HEK293T (cell line): ENCODE measurements at regions not wholly inside any gene's neighbourhood (a gene's known extent, or its start where the extent isn't known, plus 50 kb on each side); places are given as distances from the start of the nearest gene placed in this dataset.

Source experiments
- ARNT ChIP-seq: fragments of 450-650 bp; IDR thresholded peaks from 2 replicates; pipeline ENCODE4 v1.6.1; 2017; ENCODE audit warnings: mild to moderate bottlenecking
- BHLHE40 ChIP-seq: fragments of 450-650 bp; IDR thresholded peaks from 2 replicates; pipeline ENCODE4 v1.6.1; 2016; ENCODE audit warnings: mild to moderate bottlenecking, moderate library complexity, borderline replicate concordance
- CTBP1 ChIP-seq: fragments of 450-650 bp; IDR thresholded peaks from 2 replicates; pipeline ENCODE4 v1.6.1; 2016; ENCODE audit warnings: borderline replicate concordance
- ELF4 ChIP-seq: fragments of 450-650 bp; IDR thresholded peaks from 2 replicates; pipeline ENCODE4 v1.6.1; 2017; ENCODE audit warnings: antibody characterized with exemption
- FOXA1 ChIP-seq: fragments of 450-650 bp; IDR thresholded peaks from 2 replicates; pipeline ENCODE4 v1.6.1; 2016; ENCODE audit warnings: mild to moderate bottlenecking
- FOXM1 ChIP-seq: fragments of 450-650 bp; IDR thresholded peaks from 2 replicates; pipeline ENCODE4 v1.6.1; 2017; ENCODE audit warnings: mild to moderate bottlenecking, borderline replicate concordance
- PKNOX1 ChIP-seq: fragments of 450-650 bp; IDR thresholded peaks from 2 replicates; pipeline ENCODE4 v1.6.1; 2016
- SP1 ChIP-seq: fragments of 450-650 bp; IDR thresholded peaks from 2 replicates; pipeline ENCODE4 v1.6.1; 2017
- SUZ12 ChIP-seq: fragments of 450-650 bp; IDR thresholded peaks from 2 replicates; pipeline ENCODE4 v1.6.1; 2016; ENCODE audit warnings: mild to moderate bottlenecking
- TARDBP ChIP-seq: fragments of 450-650 bp; IDR thresholded peaks from 2 replicates; pipeline ENCODE4 v1.6.1; 2016
- ZNF384 ChIP-seq: fragments of 450-650 bp; IDR thresholded peaks from 2 replicates; pipeline ENCODE4 v1.6.1; 2016

GRCh38 chr6:14540276-14540675 lies 422.7 kb downstream of the CD83 start:
- TF ChIP-seq BHLHE40 (no peak), ELF4 (no peak), ARNT (no peak), TARDBP (no peak), SUZ12 (no peak), FOXM1 (no peak), ZNF384 (no peak), PKNOX1 (no peak), SP1 (no peak), FOXA1 (no peak), CTBP1 (no peak)
